Neuronal stem cell (in vitro differentiated cells): ENCODE measurements at regions not wholly inside any gene's neighbourhood (a gene's known extent, or its start where the extent isn't known, plus 50 kb on each side); places are given as distances from the start of the nearest gene placed in this dataset.

Source experiments
- DNase-seq: peaks from one replicate; pipeline ENCODE4 v3.0.0-alpha.2; 2013; ENCODE audit warnings: low spot score
- H2AFZ ChIP-seq: one replicate; pipeline ENCODE4 v1.6.1; 2013; ENCODE audit warnings: mild to moderate bottlenecking, low read length, inconsistent platforms
- H2AK5ac ChIP-seq: 2 replicates; pipeline ENCODE4 v1.6.1; 2013; ENCODE audit warnings: low read depth, mild to moderate bottlenecking, inconsistent platforms, low read length, moderate library complexity, mixed read lengths
- H2BK120ac ChIP-seq: 2 replicates; pipeline ENCODE4 v1.6.1; 2013; ENCODE audit warnings: low read depth, mild to moderate bottlenecking, inconsistent platforms, low read length, moderate library complexity, mixed read lengths
- H2BK12ac ChIP-seq: one replicate; pipeline ENCODE4 v1.6.1; 2013; ENCODE audit warnings: low read length, inconsistent platforms
- H2BK15ac ChIP-seq: 2 replicates; pipeline ENCODE4 v1.6.1; 2013; ENCODE audit warnings: mild to moderate bottlenecking, low read length, inconsistent platforms, mixed read lengths
- H2BK5ac ChIP-seq: one replicate; pipeline ENCODE4 v1.6.1; 2013; ENCODE audit warnings: inconsistent platforms, mild to moderate bottlenecking, low read length, moderate library complexity
- H3K14ac ChIP-seq: one replicate; pipeline ENCODE4 v1.6.1; 2013; ENCODE audit warnings: low read length, inconsistent platforms
- H3K18ac ChIP-seq: 2 replicates; pipeline ENCODE4 v1.6.1; 2013; ENCODE audit warnings: low read length, inconsistent platforms
- H3K23ac ChIP-seq: 2 replicates; pipeline ENCODE4 v1.6.1; 2013; ENCODE audit warnings: low read depth, mild to moderate bottlenecking, mixed read lengths, low read length, inconsistent platforms; ENCODE audit not compliant: poor library complexity
- H3K27ac ChIP-seq: replicated peaks from 3 replicates; pipeline ENCODE4 v1.5.1; 2013; ENCODE audit warnings: low read length, inconsistent platforms
- H3K27me3 ChIP-seq, 3 experiments: 2 replicates each; pipeline ENCODE4 v1.6.1; 2013; ENCODE audit warnings: low read length in 3 of 3, mild to moderate bottlenecking in 2 of 3, inconsistent platforms in 1 of 3, low read depth in 1 of 3, mixed read lengths in 1 of 3, moderate library complexity in 1 of 3; ENCODE audit not compliant: control insufficient read depth in 3 of 3, insufficient read depth in 3 of 3
- H3K36me3 ChIP-seq, 2 donors: replicated peaks in 1 of 2; 2 replicates each; pipeline ENCODE4 v1.6.1; 2013; ENCODE audit warnings: low read length in 2 of 2; ENCODE audit not compliant: control insufficient read depth in 2 of 2, insufficient read depth in 2 of 2
- H3K4ac ChIP-seq: 2 replicates; pipeline ENCODE4 v1.6.1; 2013; ENCODE audit warnings: inconsistent platforms, mild to moderate bottlenecking, low read length, moderate library complexity
- H3K4me1 ChIP-seq, 2 donors: 1 replicate in 1 of 2; 2 replicates in 1 of 2; pipeline ENCODE4 v1.6.1; 2013; ENCODE audit warnings: low read length in 2 of 2, low read depth in 1 of 2; ENCODE audit not compliant: control insufficient read depth in 2 of 2, insufficient read depth in 1 of 2
- H3K4me2 ChIP-seq: one replicate; pipeline ENCODE4 v1.6.1; 2013; ENCODE audit warnings: mild to moderate bottlenecking, low read length, inconsistent platforms; ENCODE audit not compliant: insufficient read depth, poor library complexity, severe bottlenecking
- H3K4me3 ChIP-seq, 2 donors: 2 replicates each; pipeline ENCODE4 v1.5.1; 2013; ENCODE audit warnings: low read length in 2 of 2, mild to moderate bottlenecking in 2 of 2, inconsistent platforms in 1 of 2, moderate library complexity in 1 of 2
- H3K79me1 ChIP-seq: one replicate; pipeline ENCODE4 v1.6.1; 2013; ENCODE audit warnings: low read depth, mild to moderate bottlenecking, inconsistent platforms, low read length, moderate library complexity
- H3K9ac ChIP-seq: one replicate; pipeline ENCODE4 v1.6.1; 2013; ENCODE audit warnings: mild to moderate bottlenecking, low read depth, low read length, inconsistent platforms; ENCODE audit not compliant: poor library complexity
- H3K9me3 ChIP-seq, 2 donors: replicated peaks in 1 of 2; 2 replicates each; pipeline versions ENCODE3 to v1.6.1; 2013; ENCODE audit warnings: low read length in 2 of 2, mild to moderate bottlenecking in 2 of 2, inconsistent platforms in 1 of 2, low read depth in 1 of 2, mixed read lengths in 1 of 2, moderate library complexity in 1 of 2; ENCODE audit not compliant: control insufficient read depth in 2 of 2, insufficient read depth in 1 of 2
- H4K8ac ChIP-seq: one replicate; pipeline ENCODE4 v1.6.1; 2013; ENCODE audit warnings: low read depth, mild to moderate bottlenecking, inconsistent platforms, low read length, moderate library complexity
- H4K91ac ChIP-seq: one replicate; pipeline ENCODE4 v1.6.1; 2013; ENCODE audit warnings: low read length, low read depth, mild to moderate bottlenecking, inconsistent platforms; ENCODE audit not compliant: poor library complexity
- WGBS, 2 donors: extraction: QIAGEN DNeasy Blood & Tissue Kit; methylation state at CpG; one replicate each; pipeline ENCODE4 v1.1.7; 2013; ENCODE audit warnings: missing lambda C conversion rate in 2 of 2, mixed read lengths in 1 of 2; ENCODE audit not compliant: insufficient read length in 2 of 2, insufficient replicate concordance in 1 of 2; ENCODE audit errors: extremely low coverage in 2 of 2; 5-methylcytosine and 5-hydroxymethylcytosine counted together

DNA sequence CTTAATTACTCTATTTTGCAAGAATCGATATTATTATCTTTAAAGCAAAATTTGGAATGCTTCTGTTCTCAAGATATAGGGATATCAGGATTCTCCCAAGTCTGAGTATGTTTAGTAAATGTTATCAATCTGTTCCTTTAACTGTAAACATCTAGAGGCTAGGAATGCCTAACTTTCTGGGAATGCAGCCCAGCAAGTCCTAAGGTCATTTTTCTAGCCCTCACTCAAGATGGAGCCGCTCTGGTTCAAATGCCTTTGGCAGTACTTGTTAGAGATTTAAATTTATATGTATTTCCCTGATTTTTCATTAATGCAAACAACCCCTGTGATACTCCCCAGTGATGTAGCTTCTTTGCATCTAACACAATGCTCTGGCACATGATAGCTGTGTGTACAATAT, 623.8 kb upstream of the LCORL start:
- Histone ChIP-seq H2AK5ac (no peak overlapping the region), H2BK5ac (no peak overlapping the region), H3K23ac (no peak overlapping the region), H3K4me2 (no peak overlapping the region), H2AFZ (no peak overlapping the region), H4K91ac (no peak overlapping the region), H3K4me3 (no peak overlapping the region), H3K36me3 (no peaks in the 10 kb centered on the region), H3K27me3 (no peaks in the 10 kb centered on the region), H3K4ac (no peak overlapping the region), H3K18ac (no peak overlapping the region), H2BK120ac (no peak overlapping the region), H3K9ac (no peak overlapping the region), H2BK12ac (no peak overlapping the region), H3K27ac (no peak overlapping the region), H3K4me1 (no peaks in the 10 kb centered on the region), H3K14ac (no peak overlapping the region), H3K9me3 (no peaks in the 10 kb centered on the region), H4K8ac (no peak overlapping the region), H3K79me1 (no peaks in the 10 kb centered on the region), H2BK15ac (no peak overlapping the region)
- no peak for DNase-seq
- no CpG with 5 or more reads among the region's 2 CpGs for WGBS, 2 donors

DNA sequence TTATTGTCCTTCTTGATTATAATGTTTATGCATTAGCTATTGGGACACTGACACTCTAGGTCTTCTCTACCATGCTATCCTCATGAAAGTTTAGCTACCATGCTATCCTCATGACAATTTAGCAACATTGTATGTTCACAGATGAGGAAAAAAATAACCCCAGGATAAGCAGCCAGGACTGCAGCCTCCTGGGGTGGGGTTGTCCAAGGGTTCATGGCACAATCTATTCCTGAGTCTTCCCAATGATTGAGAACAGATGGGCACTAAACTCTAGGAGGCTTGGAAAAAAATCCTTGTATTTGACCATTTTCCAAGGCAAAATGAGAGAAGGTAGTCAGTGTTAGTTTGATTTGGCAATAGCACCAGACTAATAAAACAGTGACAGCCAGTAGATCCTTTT, 619.8 kb upstream of the LCORL start:
- Histone ChIP-seq H2AFZ (no peak overlapping the region), H3K4me1 (no peaks in the 10 kb centered on the region), H3K27me3 (no peaks in the 10 kb centered on the region), H3K79me1 (no peaks in the 10 kb centered on the region), H3K9me3 (no peaks in the 10 kb centered on the region), H2BK12ac (no peak overlapping the region), H3K18ac (no peak overlapping the region), H4K8ac (no peak overlapping the region), H3K4ac (no peak overlapping the region), H2BK15ac (no peak overlapping the region), H3K9ac (no peak overlapping the region), H2AK5ac (no peak overlapping the region), H3K4me3 (no peak overlapping the region), H2BK5ac (no peak overlapping the region), H2BK120ac (no peak overlapping the region), H3K36me3 (no peaks in the 10 kb centered on the region), H3K14ac (no peak overlapping the region), H3K27ac (no peak overlapping the region), H3K23ac (no peak overlapping the region), H3K4me2 (no peak overlapping the region), H4K91ac (no peak overlapping the region)
- DNase-seq = no peak

DNA sequence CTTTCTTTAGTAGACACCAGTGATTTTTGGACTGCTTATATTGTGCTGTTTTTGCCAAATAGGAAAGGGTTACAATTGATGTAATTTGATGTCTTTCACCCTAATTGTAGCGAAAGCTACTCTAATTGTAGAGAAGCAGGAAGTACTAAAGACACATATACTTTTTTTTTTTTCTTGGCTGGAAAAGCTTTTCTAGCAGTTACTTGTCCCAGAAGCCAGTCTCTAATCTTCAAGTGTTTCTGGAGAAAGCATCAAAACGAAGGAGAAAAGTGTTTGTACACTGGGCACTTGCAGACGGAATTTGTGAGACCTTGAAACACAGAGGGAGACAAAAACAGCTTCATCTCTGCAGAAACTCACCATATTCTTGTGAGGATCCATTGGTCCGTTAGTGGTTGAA, 616.5 kb upstream of the LCORL start:
- Histone ChIP-seq H3K4me2 (no peak overlapping the region), H4K91ac (no peak overlapping the region), H2BK120ac (no peak overlapping the region), H4K8ac (no peak overlapping the region), H3K27ac (no peak overlapping the region), H3K79me1 (no peaks in the 10 kb centered on the region), H2BK15ac (no peak overlapping the region), H3K18ac (no peak overlapping the region), H2AK5ac (no peak overlapping the region), H3K9me3 (no peaks in the 10 kb centered on the region), H3K9ac (no peak overlapping the region), H3K23ac (no peak overlapping the region), H2BK5ac (no peak overlapping the region), H3K4me3 (no peak overlapping the region), H3K14ac (no peak overlapping the region), H3K4me1 (no peaks in the 10 kb centered on the region), H2BK12ac (no peak overlapping the region), H3K4ac (no peak overlapping the region), H3K27me3 (no peaks in the 10 kb centered on the region), H2AFZ (no peak overlapping the region), H3K36me3 (no peaks in the 10 kb centered on the region)
- no peak for DNase-seq
- no CpG with 5 or more reads among the region's 4 CpGs for WGBS, 2 donors

DNA sequence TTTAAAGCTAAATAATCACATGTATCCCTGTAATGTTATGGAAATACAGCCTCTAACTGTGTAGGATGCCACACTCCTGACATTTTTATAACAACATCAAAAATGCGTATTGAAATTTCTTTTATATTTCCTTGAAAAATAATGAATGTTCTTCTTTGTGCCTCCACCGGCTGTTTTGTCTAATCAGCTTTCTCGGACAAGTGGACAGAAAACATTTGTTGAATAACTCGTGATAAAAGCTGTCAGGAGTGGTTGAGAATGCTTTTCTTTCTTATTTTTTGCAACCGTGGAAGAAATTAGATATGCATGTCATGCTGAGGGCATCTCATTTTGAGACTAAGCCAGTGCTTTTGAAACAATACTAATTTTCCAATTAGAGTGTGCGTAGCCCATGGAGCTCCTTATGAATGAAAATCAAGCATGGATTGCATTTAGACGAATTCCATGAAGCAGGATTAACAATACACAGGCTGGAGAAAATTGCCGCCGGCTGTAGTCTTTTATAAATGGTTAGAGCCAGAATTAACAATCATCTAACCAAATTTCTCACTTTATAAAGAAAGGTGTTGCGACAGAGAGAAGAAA, 614.5 kb upstream of the LCORL start:
- Histone ChIP-seq H2BK5ac (no peak overlapping the region), H4K8ac (no peak overlapping the region), H2BK12ac (no peak overlapping the region), H3K9me3 (peaks cover 0 to 4% of the 10 kb centered on the region in 2 donors), H3K4me2 (no peak overlapping the region), H2AFZ (no peak overlapping the region), H4K91ac (no peak overlapping the region), H2AK5ac (no peak overlapping the region), H3K36me3 (no peaks in the 10 kb centered on the region), H3K14ac (no peak overlapping the region), H3K23ac (no peak overlapping the region), H2BK15ac (no peak overlapping the region), H3K4ac (no peak overlapping the region), H3K4me3 (no peak overlapping the region), H3K27me3 (no peaks in the 10 kb centered on the region), H3K4me1 (no peaks in the 10 kb centered on the region), H2BK120ac (no peak overlapping the region), H3K9ac (no peak overlapping the region), H3K18ac (no peak overlapping the region), H3K27ac (no peak overlapping the region), H3K79me1 (no peaks in the 10 kb centered on the region)
- DNase-seq = no peak
- no CpG with 5 or more reads among the region's 10 CpGs for WGBS, 2 donors
